HG03060 (cell line): ENCODE measurements at regions not wholly inside any gene's neighbourhood (a gene's known extent, or its start where the extent isn't known, plus 50 kb on each side); places are given as distances from the start of the nearest gene placed in this dataset.
"Not testable (repeated sequence)": the region's sequence is repeated elsewhere in the genome, so short reads cannot be mapped to it uniquely, and the experiment has no call there.

Experiments
- ATAC-seq: cut with Tn5 transposase; IDR thresholded peaks from one replicate; pipeline ENCODE4 v1.9.1; 2021; ENCODE audit warnings: low read depth, moderate number of reproducible peaks; ENCODE audit not compliant: unreplicated experiment

DNA sequence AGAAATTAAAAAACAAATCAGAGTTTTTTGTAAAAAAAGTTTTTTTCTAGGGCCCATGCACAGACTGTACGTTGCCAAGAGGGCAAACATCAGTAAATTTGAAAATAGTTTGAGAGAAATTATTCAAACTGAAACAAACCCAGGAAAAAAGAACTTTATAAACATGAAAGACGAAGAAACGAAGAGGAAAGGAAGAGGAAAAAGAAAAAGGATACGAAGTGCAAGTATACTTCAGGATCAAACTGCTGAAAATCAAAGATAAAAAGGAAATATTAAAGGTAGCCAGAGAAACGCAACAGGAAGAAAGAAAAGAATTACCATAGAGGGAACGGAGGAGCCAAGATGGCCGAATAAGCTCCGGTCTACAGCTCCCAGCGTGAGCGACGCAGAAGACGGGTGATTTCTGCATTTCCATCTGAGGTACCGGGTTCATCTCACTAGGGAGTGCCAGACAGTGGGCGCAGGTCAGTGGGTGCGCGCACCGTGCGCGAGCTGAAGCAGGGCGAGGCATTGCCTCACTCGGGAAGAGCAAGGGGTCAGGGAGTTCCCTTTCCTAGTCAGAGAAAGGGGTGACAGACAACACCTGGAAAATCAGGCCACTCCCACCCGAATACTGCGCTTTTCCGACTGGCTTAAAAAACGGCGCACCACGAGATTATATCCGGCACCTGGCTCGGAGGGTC is 94.4 kb upstream of the GAS1 start:
- ATAC-seq, result not testable (repeated sequence)

DNA sequence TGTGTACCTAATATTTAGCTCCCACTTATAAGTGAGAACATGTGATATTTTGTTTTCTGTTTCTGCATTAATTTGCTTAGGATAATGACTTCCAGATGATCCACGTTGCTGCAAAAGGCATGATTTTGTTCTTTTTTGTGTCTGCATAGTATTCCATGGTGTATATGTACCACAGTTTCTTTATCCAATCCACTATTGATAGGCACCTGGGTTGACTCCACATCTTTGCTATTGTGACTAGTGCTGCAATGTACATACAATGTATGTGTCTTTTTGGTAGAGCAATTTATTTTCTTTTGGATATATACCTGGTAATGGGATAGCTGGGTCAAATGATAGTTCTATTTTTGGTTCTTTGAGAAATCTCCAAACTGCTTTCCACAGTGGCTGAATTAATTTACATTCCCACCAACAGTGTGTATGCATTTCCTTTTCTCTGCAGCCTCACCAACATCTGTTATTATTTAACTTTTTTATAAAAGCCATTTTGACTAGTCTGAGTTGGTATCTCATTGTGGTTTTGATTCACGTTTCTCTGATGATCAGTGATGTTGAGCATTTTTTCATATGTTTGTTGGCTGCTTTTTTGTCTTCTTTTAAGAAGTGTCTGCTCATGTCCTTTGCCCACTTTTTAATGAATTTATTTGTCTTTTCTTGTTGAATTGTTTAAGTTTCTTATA is 102.8 kb upstream of the GAS1 start:
- not testable (repeated sequence) for ATAC-seq

DNA sequence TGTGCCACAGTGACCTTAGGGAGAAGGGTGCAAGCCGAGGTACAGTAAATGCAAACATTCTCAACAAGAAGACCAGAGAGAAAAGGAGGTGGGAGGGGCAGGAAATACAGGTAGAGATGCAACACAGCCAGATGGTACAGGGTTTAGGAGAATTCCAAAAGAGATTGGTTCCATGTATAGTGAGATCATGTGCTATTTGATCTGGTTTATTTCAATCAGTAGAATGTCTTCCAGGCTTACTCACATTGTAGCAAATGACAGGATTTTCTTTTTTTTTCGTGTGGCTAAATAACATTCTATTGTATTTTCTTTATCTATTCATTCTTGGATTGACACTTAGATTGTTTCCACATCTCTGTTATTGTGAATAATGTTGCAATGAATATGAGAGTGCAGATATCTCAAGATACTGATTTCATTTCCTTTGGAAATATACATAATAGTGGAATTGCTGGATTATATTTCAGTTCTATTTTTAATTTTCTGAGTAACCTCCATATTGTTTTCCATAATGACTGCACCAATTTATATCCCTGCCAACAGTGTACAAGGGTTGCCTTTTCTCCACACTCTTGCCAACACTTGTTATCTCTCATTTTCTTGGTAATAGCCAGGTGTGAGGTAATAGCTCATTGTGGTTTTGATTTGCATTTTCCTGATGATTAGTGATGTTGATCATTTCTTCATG is 107.8 kb upstream of the GAS1 start:
- ATAC-seq, result no peak

DNA sequence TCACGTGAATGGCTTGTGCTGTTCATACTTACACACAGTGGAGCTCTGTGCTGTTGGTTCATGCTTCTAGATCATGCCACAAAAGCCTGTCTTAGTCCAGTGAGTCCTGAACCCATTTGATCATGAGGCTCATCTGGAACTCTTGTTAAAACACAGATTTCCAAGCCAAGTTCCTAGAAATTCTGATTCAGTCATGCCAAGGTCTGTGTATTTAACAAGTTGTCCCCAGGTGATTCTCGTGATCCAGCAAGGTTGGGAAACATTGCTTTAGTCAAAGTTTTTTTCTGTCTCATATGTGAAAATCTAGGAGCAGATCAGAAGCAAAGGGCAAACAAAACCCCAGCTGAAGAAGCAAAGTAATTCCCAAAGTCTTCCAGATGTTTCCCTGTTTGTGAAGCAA is 112.5 kb upstream of the GAS1 start:
- ATAC-seq, result no peak

DNA sequence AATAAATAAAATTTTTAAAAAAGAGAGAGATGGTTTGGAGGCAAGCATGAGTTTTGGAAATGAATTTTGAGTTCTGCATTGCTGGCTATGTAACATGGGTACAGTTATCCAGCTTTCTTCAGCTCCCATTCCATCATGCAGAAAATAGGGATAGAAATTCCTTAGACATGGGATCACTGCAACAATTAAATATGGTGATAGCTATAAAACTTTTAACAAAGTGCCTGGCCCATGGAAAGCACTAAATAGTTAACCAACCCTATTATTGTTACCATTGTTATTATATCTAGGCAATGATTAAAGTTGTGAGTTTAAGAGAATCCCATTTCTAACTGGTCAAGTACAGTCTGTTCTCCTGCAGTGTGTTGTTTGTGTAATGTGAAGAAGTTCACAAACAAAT is 115.4 kb upstream of the GAS1 start:
- no peak for ATAC-seq

DNA sequence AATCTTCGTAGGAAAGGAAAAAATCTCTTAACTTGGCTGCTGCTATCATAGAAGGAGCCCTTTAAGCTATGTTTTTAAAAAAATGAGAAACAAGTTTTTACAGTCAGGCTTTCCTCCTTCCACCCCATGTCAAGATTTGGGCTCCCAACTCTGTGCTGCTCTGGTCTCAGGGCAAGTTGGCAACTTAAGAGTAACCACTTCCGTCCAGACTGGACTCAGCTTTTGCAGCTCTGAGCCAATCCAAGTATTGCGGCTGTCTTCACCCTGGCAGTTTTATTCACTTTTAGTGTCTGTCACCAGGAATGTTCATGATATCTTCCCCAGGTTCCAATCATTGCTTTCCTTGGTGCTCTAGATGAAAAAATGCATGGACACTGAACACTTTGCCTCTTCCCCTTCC is 115.9 kb upstream of the GAS1 start:
- no peak for ATAC-seq

DNA sequence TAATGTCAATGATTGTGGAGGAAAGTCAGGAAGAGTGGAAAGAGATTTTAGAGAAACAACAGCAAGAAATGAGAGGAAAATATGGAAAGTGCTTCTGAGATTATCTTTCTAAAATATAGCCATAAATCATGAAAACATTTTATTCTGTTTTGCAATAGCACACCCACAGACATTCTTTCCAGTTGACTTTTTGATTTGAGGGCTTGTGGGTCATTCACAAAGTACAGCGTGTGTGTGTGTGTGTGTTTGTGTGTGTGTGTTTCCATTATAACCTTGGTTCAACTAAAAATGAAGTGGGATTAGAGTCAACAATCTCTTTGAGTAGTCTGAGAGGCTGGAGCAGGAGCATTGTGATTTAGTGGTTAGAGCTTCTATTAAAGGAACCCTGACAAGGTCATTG is 116.6 kb upstream of the GAS1 start:
- no peak for ATAC-seq

DNA sequence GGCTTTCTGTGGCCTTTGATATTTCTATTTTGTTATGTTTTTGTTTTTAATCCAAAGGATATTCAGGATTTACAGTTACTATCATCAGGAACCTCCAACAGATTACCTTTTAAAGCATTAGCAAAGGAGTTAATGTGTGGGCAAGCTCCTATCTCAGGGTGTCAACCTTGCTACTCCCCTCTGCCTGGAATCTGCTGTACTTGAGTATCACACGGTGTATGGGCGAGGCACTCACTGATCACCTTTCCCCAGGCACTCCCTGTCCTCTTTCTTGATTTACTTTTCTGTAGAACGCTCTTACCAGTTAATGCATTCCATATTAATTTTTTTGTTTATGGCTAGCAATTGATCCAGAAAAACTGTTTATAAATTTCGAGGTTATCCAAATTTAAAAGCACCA is 117.0 kb upstream of the GAS1 start:
- ATAC-seq, result no peak

DNA sequence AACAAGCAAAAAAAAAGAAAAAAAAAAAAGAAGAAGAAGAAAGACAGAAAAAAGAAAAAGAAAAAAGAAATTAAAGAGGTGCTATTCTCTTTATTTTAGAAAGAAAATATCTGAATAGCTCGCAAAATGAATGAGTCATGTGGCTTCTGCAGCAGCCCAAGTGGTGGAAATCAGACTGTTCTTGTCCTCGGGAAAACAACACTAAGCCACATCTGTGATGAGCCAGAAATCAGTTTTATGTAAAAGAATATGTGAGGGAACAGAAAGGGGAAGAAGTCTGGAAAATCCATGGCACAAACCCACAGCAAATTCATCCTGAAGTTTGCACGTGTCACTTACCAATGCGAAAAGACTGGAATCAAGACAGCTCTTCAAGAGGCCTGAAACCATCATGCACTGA is 118.7 kb upstream of the GAS1 start:
- ATAC-seq, result no peak

DNA sequence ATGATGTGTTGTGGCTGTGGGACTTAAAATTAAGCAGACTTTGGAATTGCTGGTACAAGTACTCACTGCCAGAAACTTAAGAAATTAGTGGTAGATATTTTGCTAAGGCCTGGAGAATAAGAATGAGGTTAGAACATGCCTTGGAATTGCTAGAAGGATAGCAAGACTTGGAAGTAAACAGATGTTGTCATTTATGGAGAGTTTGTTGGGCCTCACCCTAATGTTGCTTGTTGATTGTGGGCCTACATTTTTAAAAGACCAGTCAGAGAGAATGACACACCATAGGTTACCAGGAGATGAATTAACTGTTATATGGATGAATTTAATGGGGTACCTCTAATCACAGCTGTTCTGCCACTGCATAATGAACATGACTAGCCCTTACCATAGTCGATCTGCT is 120.1 kb upstream of the GAS1 start:
- ATAC-seq, result no peak

DNA sequence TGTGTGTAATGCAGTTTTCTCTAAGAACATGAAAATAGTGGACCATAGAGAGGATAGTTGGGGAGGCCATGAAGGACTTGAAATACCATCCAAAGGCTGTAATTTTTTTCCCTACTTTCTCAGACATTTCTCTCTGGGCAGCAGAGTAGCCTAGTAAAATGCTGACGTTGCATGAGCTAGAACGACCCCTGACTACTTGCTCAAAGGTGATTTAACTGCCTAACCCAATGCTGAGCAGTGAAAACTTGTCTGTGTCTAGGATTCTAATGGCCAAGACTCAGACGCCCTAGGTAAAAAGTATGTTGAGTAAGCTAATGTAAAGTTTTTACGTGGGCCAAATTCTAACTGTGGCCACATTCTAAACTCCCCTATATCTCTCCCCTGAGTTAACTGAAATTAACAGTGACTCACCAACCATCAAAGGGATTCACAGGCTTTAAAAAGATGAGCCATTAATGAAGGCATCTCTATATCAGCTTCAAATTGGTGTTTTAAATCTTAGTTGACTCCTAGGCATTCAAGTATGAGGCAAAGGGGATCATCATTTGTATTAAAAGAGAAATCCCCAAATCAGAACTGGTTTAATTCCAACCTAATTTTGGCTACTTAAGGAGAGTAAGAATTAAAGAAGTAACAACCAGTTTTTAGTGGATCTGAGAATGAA is 121.0 kb upstream of the GAS1 start:
- ATAC-seq, result no peak

DNA sequence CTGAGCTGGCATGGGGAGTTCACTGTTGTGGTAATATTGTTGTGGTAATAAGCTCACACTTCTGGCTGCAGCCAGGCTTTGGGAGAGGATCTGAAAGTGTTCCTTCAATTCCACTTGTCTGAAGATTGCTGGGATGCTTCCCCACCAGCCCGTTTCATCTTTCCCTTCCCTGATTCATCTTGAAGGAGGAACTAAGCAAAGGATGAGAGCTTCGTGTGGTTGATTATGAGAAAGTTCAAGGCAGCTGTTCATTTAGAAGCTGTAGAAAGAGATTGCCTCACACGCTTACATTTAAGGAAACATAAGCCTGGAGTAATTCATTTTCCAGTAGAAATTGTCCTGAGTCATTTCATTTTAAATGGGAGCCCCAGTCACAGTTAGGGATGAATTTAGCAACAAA is 122.4 kb upstream of the GAS1 start:
- ATAC-seq, result no peak

DNA sequence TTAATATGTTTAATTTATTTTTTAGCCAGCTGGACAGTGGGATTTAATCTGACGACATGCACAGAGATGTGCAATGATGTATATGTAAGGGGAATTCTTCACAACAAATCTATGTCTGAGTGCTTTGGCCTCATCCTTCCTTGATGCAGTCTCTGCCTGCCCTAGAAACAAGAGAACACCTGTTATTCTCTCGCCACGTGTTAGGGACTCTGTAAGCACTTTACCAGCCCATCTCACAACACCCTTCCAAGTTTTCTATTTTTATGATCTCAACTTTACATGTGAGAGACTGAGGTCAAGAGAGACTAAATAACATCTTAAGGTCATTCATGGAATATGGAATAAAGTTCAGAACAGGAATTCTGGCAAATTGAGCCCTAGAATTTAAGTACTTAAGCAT is 123.0 kb upstream of the GAS1 start:
- no peak for ATAC-seq

DNA sequence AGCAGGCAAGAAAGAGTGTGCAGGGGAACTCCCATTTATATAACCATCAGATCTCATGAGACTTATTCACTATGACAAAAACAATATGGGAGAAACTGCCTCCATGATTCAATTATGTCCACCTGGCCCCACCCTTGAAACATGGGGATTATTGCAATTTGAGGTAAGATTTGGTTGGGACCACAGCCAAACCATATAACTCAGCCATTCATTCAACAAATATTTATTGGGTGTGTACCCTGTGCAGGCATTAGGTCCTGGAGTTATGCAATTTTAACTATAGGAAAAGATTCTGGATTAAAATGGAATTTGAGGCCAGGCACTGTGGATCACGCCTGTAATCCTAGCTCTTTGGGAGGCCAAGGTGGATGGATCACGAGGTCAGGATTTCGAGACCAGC is 124.2 kb upstream of the GAS1 start:
- ATAC-seq, result no peak

DNA sequence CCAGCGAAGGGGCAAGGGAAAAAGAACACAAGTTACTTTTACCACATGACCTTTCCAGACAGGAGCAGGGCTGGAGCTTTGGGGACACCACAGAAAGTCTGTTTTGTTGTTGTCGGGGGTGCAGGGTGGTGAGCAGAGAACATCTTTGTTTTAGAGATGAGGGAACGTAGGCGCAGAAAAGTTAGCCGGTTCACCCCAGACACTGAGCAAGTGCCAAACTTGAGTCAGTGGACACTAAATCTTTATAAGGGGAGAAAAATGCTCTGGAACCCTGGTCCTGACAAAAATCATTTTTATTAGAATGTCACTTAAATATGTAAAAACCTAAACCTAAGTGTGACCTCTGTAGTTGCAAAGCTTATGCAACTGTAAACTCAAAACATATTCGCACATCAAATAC is 126.4 kb upstream of the GAS1 start:
- no peak for ATAC-seq

DNA sequence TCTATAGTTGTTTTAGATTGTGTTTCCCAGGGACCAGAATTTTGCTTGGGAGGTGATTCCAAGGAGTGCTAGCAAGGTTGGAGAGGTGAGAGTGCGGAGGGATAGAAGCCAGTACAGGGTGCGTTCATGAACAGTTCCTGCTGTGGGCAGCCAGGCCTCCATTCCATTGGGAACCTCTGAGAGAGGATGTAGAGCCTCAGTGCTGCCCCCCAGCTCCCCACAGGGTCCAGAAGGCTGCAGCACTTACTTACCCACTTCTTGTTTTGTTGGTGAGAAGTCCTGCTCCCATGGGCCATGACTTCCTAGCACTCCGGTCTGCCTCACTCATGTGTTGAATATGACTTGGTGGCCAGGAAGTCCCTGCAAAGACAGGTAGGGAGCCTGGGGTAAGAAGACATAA is 128.2 kb upstream of the GAS1 start:
- no peak for ATAC-seq

DNA sequence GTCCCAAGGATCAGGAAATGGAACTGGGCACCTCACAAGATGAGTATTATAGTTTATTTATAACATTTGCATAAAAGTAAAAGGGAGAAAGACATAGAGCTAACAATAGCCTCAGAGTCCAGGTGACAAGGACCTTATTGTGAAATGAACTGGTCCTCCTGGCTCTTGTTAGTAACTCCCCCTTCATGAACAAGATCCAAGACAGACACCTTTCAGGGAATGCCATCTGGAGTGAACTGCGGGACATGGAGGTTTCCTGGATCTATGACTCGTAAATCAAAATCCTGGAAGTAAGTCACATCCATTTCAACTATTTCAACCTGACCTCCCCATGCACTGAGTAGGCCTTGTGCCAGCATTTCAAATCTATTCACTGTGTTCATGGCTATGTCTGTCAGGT is 129.5 kb upstream of the GAS1 start:
- ATAC-seq, result no peak

DNA sequence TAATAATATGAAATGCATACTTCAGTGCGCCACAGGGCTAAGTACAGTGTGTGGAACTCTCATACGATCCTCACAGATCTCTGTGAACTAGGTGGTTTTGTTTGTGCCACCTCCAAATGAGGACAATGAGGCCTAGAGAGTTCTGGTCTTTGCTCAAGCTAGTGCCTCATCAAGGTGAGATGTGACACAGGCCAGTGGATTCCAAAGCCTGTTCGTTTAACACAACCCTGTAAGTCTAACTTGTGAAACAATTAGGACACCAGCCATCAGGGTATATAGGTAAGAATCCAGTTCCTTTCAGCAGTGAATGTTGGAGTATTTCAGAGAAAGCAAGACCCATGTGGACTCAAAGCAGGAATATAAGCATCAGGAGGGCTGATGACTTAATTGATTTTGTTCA is 130.7 kb upstream of the GAS1 start:
- ATAC-seq, result no peak

DNA sequence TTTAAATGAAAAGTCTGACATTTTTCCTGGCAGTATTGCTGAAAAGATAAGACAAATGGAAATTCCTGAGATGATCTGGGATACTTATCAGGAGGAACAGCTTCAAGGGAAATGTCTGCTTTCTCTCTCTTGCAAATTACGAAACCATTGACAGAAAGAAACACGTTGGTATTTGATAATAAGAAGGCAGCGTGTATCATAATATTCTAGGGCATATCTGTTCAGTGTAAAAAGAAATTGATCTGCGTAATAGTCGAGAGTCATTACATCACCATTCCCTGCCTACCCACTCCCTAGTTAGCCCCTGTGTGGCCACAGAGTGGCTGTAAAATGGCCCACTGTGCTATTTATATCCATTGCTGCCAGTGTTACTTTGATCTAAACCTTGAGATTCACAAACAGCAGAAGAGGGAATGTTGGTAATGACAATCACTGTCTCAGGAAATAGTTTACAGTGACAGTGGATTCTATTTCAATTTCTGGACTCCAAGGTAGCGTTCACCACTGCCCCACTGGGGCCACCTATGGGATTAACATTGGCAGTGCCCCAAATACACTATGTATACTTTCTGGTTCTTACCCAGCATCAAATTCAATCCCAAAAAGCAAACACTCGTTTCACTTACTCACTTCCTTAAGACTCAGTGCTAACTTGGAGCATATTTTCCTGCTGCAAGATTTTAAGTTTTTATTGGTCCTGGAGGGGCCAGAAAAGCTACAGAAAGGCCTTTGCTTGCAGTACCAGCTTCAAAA is 133.4 kb upstream of the GAS1 start:
- no peak for ATAC-seq

DNA sequence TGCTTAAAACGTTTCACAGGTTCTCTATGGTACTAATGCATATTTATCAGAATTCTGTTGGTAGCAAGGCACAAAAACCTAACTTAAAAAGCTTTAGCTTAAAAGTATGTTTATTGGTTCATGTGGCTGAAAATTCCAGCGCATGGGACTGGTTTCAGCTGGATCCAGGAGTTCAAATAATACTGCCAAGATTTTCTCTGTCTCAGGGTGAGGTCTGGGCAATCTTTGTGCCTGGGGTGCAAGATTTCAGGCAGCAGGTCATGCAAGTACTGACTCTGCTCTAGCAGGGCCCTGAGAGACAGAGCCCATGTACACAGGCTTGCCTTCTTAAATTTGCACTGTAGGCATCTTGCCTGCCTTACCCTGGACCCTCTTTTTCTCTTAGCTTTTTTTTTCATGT is 134.2 kb upstream of the GAS1 start:
- no peak for ATAC-seq

DNA sequence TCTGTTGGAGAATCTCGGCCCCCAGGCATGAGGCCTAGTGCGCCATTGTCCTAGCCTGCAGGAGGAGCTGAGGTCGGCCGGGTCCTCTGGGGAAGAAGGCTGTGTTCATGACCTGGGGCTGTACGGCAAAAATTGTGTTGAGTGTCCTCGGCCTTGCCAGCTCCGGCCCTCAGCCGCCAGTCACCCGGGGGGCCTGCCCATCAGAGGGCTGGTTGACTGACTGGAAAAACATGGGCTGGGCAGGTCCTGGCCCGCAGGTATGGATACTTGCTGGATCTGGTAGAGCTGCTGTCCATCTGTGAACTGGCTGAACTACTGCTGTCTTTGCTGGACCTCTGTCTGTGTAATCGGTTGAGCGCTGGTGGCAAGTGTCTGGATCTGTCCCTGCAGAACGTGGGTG is 136.7 kb upstream of the GAS1 start:
- ATAC-seq, result no peak
